Hematopoietic multipotent progenitor cell treated with erythropoietin and hydrocortisone succinate and interleukin-3 and kit ligand, for 17 days (in vitro differentiated cells): ENCODE measurements at regions not wholly inside any gene's neighbourhood (a gene's known extent, or its start where the extent isn't known, plus 50 kb on each side); places are given as distances from the start of the nearest gene placed in this dataset.

Experiments used
- DNase-seq: peaks from one replicate; pipeline ENCODE4 v3.0.0-alpha.2; 2015; ENCODE audit warnings: low spot score

DNA sequence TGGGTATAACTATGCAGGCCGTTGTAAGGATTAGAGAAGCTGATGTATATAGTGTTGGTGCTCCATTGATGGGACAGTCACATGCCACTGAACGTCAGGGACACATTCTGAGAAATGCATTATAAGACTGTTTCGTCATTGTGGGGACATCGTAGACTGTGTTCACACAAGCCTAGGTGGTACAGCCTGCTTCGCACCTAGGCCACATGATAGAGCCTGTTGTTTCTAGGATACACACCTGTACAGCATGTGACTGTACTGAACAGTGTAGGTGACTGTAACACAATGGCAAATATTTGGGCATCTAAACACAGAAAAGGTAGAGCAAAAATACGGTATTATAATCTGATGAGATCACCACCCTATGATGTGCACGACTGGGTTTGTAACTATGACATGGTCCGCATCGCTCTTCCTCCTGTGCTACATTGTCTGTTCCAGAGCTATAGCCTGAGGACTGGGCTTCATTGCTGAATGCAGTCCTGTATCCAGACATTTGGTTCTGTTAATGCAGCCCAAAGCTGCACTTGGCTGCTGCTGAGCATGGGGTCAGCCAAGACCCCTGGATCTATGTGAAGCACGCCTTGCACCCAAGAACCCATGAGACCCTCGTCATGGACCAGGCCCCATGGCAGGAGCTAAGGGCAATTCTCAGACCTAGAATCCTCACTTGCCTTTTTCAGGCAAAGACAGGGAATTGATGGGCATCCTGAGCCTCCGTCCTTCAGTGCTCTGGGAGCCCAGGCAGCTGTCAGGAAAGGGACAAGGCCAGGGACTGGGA lies 51.1 kb upstream of the THY1 start:
- no peak for DNase-seq

DNA sequence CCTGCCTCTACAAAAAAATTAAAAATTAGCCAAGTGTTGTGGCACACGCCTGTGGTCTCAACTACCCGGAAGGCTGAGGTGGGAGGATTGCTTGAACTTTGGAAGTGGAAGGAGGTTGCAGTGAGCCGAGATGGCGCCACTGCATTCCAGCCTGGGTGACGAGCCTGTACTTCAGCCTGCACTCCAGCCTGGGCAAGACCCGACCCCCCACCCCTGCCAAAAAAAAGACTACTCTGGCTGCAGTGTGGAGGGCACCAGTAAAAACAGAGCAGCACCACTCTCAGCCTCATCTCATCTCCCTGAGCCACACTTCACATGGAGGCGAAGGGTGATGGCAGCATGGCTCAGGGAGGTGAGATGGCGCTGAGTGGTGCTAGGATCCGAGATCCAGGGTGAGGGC lies 50.3 kb upstream of the THY1 start:
- DNase-seq, result no peak

DNA sequence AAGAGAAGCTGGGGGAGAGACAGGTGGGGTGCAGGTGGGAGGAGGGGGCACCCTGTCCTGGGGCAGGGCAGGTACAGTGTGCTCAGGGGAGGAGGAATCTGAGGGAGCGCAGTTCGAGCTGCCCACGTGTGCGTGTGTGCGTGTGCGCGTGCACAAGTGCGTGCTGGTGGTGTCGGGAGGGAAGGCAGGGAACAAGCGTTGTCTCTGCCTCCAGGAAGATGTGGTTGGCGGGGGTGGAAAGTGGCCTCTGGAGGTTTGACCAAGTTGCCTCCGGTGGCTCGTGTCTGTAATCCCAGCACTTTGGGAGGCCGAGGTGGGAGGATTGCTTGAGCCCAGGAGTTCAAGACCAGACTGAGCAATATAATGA lies 49.9 kb upstream of the THY1 start:
- no peak for DNase-seq
